Frontal cortex (tissue), 3 donors: ENCODE measurements at regions not wholly inside any gene's neighbourhood (a gene's known extent, or its start where the extent isn't known, plus 50 kb on each side); places are given as distances from the start of the nearest gene placed in this dataset.

Experiments used
- DNase-seq, 2 donors: peaks; one replicate each; pipeline ENCODE4 v3.0.0; 2012; ENCODE audit warnings: low spot score in 2 of 2
- FAIRE-seq: peaks from 2 replicates; lab custom pipeline; 2012; peaks lifted over from hg19 to GRCh38; lab: Jason Lieb, UNC
- donor health status: control.
- donor health status: control.
- donor health status: control.

- FAIRE-seq (no peak), DNase-seq (no peak)
These were observed 269.7 kb downstream of the CBLN1 start for GRCh38 chr16:49011901-49012300.

DNA sequence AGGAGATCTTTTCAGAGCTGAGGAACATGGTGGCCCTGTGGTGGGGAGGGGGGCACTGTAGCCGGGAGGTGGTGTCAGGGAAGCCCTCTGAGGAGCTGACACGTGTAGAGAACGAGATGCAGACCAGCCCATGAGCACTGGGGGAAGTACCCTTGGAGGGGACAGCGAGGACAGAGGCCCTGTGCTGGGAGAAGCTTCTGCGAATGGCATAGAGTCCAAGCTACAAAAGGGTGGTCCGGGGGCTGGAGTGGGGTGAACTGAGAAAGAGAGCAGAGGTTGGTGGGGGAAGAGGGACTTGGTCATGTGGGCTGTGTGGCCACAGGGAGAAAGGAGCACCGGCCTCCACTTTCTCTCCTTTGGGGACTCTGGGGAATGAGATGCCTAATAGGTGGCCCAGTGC is 270.8 kb downstream of the CBLN1 start:
- no peak for FAIRE-seq
- DNase-seq: no peak

DNA sequence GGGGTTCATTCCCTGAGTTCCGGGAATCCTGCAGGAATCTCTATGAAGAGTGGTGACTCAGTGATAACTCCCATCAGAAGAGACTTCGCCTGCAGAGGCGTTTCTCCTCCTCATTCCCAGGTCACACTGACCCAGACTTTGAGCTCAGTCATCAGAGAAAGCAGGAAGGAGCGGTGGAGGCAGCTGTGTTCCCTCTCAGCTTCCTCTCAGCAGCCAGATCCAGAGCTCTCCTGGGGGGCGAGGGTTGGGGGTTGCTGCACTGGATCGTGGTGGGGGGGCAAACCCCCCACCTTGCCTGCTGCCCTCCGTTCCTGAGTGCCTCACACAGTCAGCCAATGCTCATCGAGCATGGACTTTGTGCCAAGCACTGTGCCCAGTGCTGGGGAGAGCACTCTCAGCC is 271.2 kb downstream of the CBLN1 start:
- DNase-seq (no peak), FAIRE-seq (no peak)

- FAIRE-seq (no peak), DNase-seq (no peak)
These were observed 272.4 kb downstream of the CBLN1 start for GRCh38 chr16:49009204-49009603.

GRCh38 chr16:49003992-49004391 is 277.6 kb downstream of the CBLN1 start:
- no peak for DNase-seq

DNA sequence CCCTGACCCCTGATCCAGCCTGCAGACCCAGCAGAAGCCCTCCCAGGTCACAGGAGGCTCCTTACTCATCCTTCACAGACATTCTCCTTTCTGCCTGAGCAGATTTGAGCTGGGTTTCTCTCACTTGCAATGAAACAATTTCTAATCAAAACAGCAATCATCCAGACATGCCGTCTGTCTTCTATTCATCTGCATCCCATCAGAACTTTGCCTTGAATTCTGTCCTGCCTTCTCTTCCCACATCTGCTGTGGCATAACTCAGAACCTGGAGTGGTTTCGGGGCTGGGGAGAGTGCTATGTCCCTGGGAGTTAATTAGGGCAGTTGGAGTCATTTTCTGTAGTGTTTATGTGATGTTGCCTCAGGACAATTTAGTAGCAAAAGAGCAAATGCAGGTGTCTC is 278.6 kb downstream of the CBLN1 start:
- DNase-seq: no peak
- FAIRE-seq: no peak

More at GRCh38 chr16:49003992-49004391, 277.6 kb downstream of the CBLN1 start:
- no peak for FAIRE-seq

DNA sequence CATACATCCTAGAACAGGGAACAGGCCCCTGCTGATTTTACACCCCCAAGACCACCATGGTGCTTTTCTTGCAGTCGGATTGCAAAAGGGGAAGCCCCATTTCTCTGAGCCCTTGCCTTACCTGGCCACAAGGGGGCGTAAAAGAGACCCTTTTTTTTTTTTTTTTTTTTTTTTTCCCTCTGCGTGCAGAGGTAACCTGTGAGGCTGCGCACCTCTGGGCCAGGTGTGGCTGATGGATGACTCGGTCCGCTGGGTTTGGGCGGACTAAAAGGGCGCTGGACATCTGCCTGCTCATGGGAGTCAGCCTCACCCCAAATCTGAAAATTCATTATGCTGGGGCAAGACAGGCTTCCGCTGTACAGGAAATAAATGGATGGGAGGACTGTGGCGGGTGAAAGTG is 281.0 kb downstream of the CBLN1 start:
- FAIRE-seq: no peak
- no peak for DNase-seq

- no peak for DNase-seq
- FAIRE-seq: no peak
These were observed 282.1 kb downstream of the CBLN1 start for GRCh38 chr16:48999508-48999907.

- FAIRE-seq: no peak
These were observed 282.6 kb downstream of the CBLN1 start for GRCh38 chr16:48999044-48999443.

GRCh38 chr16:48997946-48998345 is 283.7 kb downstream of the CBLN1 start:
- DNase-seq (no peak), FAIRE-seq (no peak)

More at GRCh38 chr16:48999044-48999443, 282.6 kb downstream of the CBLN1 start:
- DNase-seq: no peak

- DNase-seq (no peak), FAIRE-seq (no peak)
These were observed 284.5 kb downstream of the CBLN1 start for GRCh38 chr16:48997081-48997615.

GRCh38 chr16:48978501-48978900 is 303.1 kb downstream of the CBLN1 start:
- FAIRE-seq: no peak

GRCh38 chr16:48972236-48972635 is 309.4 kb downstream of the CBLN1 start:
- FAIRE-seq: no peak
- no peak for DNase-seq

More at GRCh38 chr16:48978501-48978900, 303.1 kb downstream of the CBLN1 start:
- DNase-seq: no peak

DNA sequence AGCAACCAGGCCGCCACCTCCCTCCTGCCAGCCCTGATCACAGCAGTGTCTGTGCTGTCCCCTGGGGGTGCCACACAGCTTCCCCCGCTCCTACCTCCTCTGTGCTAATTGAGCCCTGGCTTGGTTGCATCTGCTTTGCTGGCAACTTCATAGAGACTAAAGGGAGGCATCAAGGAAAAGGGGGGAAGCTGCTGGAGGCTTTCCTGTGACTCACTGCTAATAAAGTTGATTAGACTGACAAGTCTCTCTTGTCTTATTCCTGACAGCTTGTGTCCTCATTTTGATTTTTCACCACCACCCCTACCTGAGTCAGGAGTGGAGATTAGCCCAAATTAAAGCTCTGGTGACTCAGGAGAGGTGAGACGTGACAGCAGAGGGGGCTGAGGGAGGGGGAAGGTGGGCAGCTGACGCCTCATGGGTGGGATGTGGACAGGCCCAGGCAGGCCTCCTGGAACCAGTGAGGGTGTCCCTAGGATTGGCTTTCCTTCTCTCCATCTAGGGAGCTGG is 310.0 kb downstream of the CBLN1 start:
- no peak for DNase-seq
- no peak for FAIRE-seq

DNA sequence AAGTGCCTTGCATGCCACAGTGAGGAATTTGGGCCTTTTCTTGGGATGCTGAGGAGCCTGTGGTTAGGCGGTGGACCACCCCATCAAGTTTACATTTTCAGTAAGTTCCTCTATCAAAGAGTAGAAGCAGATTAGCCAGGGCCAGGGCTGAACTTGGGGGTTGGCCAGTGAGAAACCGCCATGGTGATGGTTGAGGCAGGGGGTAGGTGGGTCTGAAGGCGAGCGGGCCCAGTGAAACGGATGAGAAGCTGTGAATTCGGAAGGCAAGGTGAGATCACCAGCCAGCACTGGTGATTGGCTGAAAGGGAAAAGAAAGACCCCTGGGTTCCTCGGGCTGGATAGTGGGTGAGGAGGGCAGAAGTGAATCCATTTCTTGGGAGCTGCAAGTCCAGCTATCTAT is 311.4 kb downstream of the CBLN1 start:
- FAIRE-seq (no peak), DNase-seq (no peak)

- FAIRE-seq (no peak), DNase-seq (no peak)
These were observed 312.0 kb downstream of the CBLN1 start for GRCh38 chr16:48969611-48970010.

DNA sequence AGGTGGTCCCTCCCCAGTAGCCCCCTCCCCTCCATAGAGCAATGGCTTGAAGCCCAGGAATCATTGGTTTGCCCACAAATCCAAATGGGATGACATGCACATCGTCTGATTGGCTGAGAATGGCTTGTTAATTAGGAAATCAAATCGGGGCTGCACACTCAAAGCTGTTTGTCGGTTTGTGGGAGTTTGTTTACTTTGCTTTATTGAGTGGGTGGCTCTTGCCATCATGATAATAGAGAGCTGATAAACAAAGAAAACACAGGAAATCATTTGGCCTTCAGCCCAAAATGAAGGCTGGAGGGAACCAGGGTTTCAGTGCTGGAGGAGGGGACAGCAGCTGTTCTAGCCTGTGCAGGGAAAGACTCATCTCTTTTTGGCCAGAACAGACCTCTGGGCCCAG is 316.3 kb downstream of the CBLN1 start:
- no peak for FAIRE-seq
- no peak for DNase-seq

DNA sequence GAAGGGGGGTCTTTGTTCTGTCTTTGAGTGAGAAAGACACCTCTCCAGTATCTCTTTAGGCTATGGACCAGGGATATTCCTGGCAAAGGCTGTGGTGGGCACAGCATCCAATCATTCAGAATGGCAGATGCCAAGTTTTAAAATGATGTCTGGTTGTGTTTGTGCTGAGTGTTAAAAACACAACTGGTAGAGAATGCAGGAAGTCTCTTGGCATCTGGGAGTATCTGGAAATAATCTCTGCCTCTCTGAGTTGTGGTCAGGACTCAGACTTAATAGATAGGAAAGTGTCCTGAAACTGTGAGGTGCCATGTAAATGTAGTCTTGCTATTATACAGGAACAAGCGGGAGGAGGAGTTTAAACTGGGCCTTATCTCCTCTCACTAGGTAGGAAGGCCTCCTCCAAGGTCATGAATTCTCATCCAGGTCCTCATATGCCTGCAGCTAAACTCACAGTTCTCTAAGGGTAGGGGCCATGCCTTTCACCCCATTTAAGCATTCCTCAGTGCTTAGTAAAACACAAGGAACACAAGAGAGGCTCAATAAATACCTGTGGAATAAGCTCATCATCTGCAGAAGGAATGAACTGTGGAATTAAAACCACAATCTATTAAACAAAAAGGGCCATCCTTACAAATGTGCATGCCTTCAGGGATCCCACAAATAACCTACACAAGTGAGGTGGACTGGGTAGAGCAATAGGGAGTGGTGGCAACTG is 317.6 kb downstream of the CBLN1 start:
- FAIRE-seq (no peak), DNase-seq (no peak)

DNA sequence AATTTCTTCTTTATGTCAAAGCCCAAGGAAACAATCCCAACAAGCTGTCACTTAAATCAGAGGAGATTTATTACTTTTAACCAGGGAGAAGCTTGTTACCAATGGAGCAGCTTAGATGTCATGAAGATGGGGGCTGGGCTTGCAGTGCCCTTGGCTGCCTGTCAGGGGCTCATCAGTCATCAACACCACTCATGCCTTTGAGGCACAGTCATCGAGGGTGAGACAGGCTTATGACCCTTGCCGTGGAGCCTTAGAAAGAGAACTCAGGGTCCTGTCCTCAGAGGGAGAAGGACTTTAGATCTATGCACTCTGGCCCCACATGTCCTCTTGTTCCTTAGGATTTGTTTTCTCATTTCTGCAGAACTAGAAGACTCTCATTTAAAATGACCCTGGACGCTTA is 318.3 kb downstream of the CBLN1 start:
- FAIRE-seq (no peak), DNase-seq (no peak)

DNA sequence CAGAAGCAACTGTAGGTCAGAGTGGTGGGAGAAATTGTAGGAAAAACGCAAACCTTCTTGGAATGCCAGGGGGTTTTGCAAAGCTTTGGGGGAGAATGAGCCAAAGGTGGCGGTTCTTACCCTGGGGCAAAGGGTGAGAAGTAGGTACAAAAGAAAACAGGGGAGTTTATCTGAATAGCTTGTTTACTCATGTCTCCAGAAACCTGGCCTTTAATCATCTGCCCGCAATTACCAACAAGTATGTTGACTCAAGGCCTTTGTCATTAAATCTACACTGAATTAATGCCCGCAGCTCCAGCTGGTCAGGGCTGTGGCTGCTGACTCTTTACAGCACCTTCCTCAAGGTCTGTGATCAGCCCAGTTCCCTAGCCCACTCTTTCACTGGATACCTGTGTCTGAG is 320.1 kb downstream of the CBLN1 start:
- DNase-seq: no peak
- FAIRE-seq: no peak

- no peak for DNase-seq
- no peak for FAIRE-seq
These were observed 320.8 kb downstream of the CBLN1 start for GRCh38 chr16:48960830-48961229.

- no peak for FAIRE-seq
- DNase-seq: no peak
These were observed 321.9 kb downstream of the CBLN1 start for GRCh38 chr16:48959747-48960146.
